Hepatocyte (in vitro differentiated cells): ENCODE measurements at regions not wholly inside any gene's neighbourhood (a gene's known extent, or its start where the extent isn't known, plus 50 kb on each side); places are given as distances from the start of the nearest gene placed in this dataset.

Experiments
- CTCF ChIP-seq: fragments of 200-600 bp; sonication (generic); IDR thresholded peaks from 2 replicates; pipeline ENCODE4 v1.5.1; 2016; ENCODE audit warnings: antibody characterized with exemption, mild to moderate bottlenecking; ENCODE audit not compliant: poor library complexity
- EZH2 ChIP-seq: fragments of 200-600 bp; sonication (generic); IDR thresholded peaks from 2 replicates; pipeline ENCODE4 v1.6.1; 2016; ENCODE audit warnings: antibody characterized with exemption, mild to moderate bottlenecking, borderline replicate concordance
- EZH2phosphoT487 ChIP-seq: fragments of 200-600 bp; sonication (generic); IDR thresholded peaks from one replicate; pipeline ENCODE4 v1.6.1; 2018; ENCODE audit warnings: antibody characterized with exemption, mild to moderate bottlenecking, low read depth, moderate library complexity; ENCODE audit not compliant: unreplicated experiment, severe bottlenecking

GRCh38 chr1:232690285-232690935 is 60.5 kb upstream of the SIPA1L2 start:
- TF ChIP-seq CTCF (no peak), EZH2phosphoT487 (no peak), EZH2 (no peak)
